T-helper 1 cell treated with Interleukin-12 subunit alpha and Interleukin-12 subunit beta and Interleukin-4 antibody, amounts not matched to agents 30 ng/mL and 1 ng/mL, for 36 hours (primary cell): ENCODE measurements at regions not wholly inside any gene's neighbourhood (a gene's known extent, or its start where the extent isn't known, plus 50 kb on each side); places are given as distances from the start of the nearest gene placed in this dataset.

Experiments
- intact Hi-C: fragments of 100-400 bp; cut with micrococcal nuclease; formaldehyde crosslinking; loops from one replicate; pipeline ENCODE4 v1.15.1; 2024

GRCh38 chr10:117635826-117636225, 93.3 kb downstream of the EMX2 start:
- intact Hi-C loops = no loop called here

GRCh38 chr10:117638200-117638599, 95.7 kb downstream of the EMX2 start:
- intact Hi-C loops = no loop called here

- intact Hi-C loops = no loop called here
Measured at GRCh38 chr10:117638664-117639200, 96.2 kb downstream of the EMX2 start.

GRCh38 chr10:117640406-117640805, 97.9 kb downstream of the EMX2 start:
- intact Hi-C loops = no loop called here

GRCh38 chr10:117646718-117647117, 104.2 kb downstream of the EMX2 start:
- intact Hi-C loops = no loop called here

GRCh38 chr10:117647306-117647705, 104.8 kb downstream of the EMX2 start:
- intact Hi-C loops = no loop called here

GRCh38 chr10:117651121-117651520, 108.6 kb downstream of the EMX2 start:
- intact Hi-C loops = no loop called here

GRCh38 chr10:117652228-117653169, 110.0 kb downstream of the EMX2 start:
- intact Hi-C loops = loop anchor here (1.0 kb wide), 6 partner anchors 11 to 1103 kb away; partner anchors contain the start of genes FAM204A, PDZD8 and RAB11FIP2

- intact Hi-C loops = loop anchor here (1.0 kb wide), 6 partner anchors 10 to 1102 kb away; partner anchors contain the start of genes FAM204A, PDZD8 and RAB11FIP2
Measured at GRCh38 chr10:117653170-117653515, 110.6 kb downstream of the EMX2 start.

GRCh38 chr10:117654105-117654504, 111.6 kb downstream of the EMX2 start:
- intact Hi-C loops = no loop called here

- intact Hi-C loops = no loop called here
Measured at GRCh38 chr10:117656385-117657367, 114.1 kb downstream of the EMX2 start.

- intact Hi-C loops = no loop called here
Measured at GRCh38 chr10:117661316-117661715, 118.8 kb downstream of the EMX2 start.

- intact Hi-C loops = no loop called here
Measured at GRCh38 chr10:117662126-117662525, 119.6 kb downstream of the EMX2 start.

- intact Hi-C loops = loop anchor here (1.0 kb wide), 1 partner anchor 10 kb away; no protein-coding TSS in a partner anchor
Measured at GRCh38 chr10:117662751-117663540, 120.4 kb downstream of the EMX2 start.

- intact Hi-C loops = loop anchor here (1.0 kb wide), 1 partner anchor 10 kb away; no protein-coding TSS in a partner anchor
Measured at GRCh38 chr10:117663750-117664149, 121.2 kb downstream of the EMX2 start.

- intact Hi-C loops = no loop called here
Measured at GRCh38 chr10:117664288-117664687, 121.7 kb downstream of the EMX2 start.

GRCh38 chr10:117666166-117666565, 123.6 kb downstream of the EMX2 start:
- intact Hi-C loops = no loop called here

- intact Hi-C loops = no loop called here
Measured at GRCh38 chr10:117666965-117667364, 124.4 kb downstream of the EMX2 start.

GRCh38 chr10:117667831-117668230, 125.3 kb downstream of the EMX2 start:
- intact Hi-C loops = no loop called here

- intact Hi-C loops = no loop called here
Measured at GRCh38 chr10:117668327-117669008, 125.9 kb downstream of the EMX2 start.
